HG03432 (cell line): ENCODE measurements at regions not wholly inside any gene's neighbourhood (a gene's known extent, or its start where the extent isn't known, plus 50 kb on each side); places are given as distances from the start of the nearest gene placed in this dataset.
"Not testable (repeated sequence)": the region's sequence is repeated elsewhere in the genome, so short reads cannot be mapped to it uniquely, and the experiment has no call there.

ENCODE experiments used
- ATAC-seq: cut with Tn5 transposase; IDR thresholded peaks from one replicate; pipeline ENCODE4 v1.9.1; 2021; ENCODE audit warnings: mild to moderate bottlenecking, moderate library complexity; ENCODE audit not compliant: unreplicated experiment

- ATAC-seq: no peak
Observed at GRCh38 chr3:124354150-124354549, 362.2 kb upstream of the ROPN1 start.

DNA sequence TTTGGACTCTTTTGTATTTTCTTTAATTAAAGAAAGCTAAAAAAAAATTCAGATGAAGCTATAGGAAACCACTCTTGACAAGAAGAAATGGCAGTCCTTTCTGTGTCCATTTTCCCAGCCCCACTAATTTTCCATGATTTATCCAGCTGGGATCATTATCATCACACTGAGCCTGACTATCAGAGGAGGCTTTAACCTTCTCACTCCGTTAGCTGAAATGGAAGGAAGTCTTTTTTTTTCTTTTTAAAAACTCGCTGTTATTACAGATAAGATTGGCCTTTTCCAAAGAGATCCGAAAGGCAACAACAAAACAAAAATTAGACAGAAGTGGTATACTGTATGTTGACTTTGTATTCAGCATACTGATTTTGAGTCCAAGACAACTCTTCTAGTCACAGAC is 366.2 kb upstream of the ROPN1 start:
- ATAC-seq: no peak

DNA sequence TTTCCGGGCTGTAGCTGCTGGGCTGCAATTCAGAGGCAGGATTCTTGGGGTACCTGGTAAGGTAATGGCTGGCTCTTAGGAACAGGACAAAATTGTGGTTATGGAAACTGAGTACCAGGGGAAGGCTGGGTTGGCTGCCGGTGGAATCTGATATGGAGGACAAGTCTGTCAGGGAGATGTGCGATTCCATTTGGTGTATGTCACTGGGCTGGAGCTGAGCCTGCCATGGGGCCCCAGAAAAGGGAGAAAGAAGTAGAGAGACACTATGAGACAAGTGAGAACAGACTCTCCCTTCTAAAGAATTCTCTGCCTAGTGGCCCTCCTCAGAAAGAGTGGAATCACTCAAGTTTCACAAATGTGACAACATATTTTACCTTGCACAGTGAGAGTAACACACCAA is 368.2 kb upstream of the ROPN1 start:
- no peak for ATAC-seq

DNA sequence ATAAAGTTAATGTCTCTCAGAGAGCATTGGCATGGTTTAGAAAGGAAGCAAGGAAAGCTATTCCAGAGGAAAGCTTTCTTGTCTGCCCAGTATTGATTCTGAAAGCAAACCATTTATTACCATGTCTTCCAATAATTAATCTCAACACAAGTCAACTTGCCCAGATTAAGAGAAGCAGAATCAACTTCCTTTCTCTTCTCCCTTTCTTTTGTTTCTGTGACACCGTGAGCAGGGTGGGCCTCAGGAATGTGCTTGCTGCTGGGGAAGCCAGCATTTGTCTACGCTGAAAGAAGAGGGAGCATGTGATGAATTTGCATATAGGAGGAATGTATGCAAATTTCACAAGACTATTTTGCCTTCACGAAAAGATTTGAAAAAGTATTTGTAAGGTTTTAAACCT is 368.6 kb upstream of the ROPN1 start:
- ATAC-seq: no peak

DNA sequence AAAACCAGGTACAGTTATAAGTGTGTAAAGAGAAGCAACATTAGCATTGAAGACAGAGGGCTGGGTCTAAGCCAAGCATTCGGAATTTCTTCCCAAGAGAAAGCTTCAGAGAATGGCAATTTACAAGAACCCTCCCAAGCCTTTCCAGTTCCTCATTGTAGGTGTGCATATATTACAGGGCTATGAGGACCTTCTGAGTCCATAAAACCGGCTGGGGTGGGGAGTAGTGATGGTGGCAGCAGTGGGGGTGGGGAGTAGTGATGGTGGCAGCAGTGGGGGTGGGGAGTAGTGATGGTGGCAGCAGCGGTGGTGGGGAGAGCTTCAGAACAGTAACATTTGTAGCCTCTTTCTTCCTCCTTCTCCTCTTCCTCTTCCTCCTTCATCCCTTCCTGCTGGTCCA is 368.7 kb upstream of the UMPS start:
- no peak for ATAC-seq

GRCh38 chr3:124362455-124362854 is 367.8 kb upstream of the UMPS start:
- no peak for ATAC-seq

- ATAC-seq: no peak
Observed at GRCh38 chr3:124363476-124363875, 366.8 kb upstream of the UMPS start.

GRCh38 chr3:124364317-124365020 is 365.8 kb upstream of the UMPS start:
- no peak for ATAC-seq

GRCh38 chr3:124366655-124367054 is 363.6 kb upstream of the UMPS start:
- ATAC-seq: not testable (repeated sequence)

DNA sequence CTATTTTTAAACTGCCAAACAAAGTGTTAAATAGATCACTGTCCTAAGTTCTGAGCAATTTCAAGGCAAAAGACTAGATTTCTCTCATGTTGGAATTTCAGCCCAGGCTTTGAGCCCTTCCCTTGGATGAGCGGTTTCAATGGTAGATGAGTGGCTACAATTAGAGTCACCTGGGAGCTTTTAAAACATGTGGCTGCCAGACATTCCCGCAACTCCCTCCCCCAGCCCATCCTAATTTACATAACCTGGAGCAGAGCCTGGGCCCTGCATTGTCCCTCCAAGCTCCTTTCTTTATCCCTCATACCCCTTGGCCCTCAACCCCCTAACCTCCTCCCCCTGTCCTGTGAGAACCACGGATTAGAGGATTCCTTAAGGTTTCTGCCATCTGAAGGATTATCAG is 357.5 kb upstream of the UMPS start:
- no peak for ATAC-seq

DNA sequence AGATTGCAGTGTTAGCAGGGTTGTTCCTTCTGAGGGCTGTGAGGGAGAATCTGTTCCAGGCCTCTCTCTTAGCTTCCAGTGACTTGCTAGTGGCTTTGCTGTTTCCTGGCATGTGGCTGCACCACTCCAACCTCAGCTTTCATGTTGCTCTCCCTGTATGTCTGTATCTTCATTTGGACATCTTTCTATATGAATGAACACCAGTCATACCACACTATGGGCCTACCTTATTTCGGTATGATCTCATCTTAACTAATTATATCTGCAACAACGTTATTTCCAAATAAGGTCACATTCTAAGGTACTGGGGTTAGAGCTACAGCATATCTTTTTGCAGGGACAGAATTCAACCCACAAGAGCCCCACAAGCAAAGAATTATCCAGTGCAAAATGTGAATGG is 356.7 kb upstream of the UMPS start:
- ATAC-seq: peak; percentile 68

- ATAC-seq: no peak
Observed at GRCh38 chr3:124374583-124374982, 355.7 kb upstream of the UMPS start.

DNA sequence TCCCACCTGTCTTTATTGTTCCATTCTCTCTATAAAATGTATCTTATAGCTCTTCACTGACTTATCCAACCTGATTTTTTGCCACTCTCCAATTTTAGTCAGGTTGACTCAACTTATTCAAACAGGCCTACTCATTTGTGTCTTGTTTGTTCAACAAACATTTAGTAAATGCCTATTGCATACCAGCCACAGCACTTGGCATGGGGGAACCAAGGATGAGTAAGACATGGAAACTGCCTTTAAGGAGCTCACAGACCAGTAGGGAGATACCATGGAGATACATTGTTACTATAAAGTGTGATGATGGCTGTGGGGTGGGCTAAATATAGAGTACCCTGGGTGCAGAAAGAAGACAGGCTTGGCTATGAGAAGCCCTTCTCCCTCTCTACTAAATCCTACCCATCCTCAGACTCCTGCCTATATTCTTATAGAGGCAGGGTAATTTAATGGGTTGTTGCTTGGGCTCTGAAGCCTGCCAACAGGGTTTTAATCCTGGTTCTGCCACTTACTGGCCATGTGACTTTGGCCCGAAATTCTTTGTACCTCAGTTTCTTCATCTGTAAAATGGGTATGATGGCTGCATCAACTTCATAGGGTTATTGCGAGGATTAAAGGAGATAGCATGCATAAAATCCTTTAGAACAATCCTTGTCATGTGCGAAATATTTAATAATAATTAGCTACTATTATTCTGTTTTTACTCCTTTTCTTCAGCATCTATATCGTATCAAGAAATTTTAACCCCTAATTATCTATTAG is 348.5 kb upstream of the UMPS start:
- no peak for ATAC-seq

DNA sequence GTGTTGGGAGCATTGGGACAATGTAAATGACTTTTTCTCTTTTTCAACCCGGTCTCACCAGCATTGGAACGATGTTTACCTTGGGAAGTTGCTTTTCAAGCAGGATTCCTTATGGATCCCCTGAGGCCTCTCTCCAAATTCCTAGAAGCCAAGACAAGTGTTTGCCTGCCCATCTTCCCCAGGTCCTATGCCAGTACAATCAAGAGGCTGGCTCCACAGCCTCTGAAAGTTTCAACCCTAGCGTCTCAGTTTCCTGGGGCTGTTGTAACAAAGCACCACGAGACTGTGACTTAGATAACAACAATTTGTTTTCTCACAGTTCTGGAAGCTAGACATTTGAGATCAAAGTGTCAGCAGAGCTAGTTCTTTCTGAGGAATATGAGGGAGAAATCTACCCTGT is 347.2 kb upstream of the UMPS start:
- no peak for ATAC-seq

DNA sequence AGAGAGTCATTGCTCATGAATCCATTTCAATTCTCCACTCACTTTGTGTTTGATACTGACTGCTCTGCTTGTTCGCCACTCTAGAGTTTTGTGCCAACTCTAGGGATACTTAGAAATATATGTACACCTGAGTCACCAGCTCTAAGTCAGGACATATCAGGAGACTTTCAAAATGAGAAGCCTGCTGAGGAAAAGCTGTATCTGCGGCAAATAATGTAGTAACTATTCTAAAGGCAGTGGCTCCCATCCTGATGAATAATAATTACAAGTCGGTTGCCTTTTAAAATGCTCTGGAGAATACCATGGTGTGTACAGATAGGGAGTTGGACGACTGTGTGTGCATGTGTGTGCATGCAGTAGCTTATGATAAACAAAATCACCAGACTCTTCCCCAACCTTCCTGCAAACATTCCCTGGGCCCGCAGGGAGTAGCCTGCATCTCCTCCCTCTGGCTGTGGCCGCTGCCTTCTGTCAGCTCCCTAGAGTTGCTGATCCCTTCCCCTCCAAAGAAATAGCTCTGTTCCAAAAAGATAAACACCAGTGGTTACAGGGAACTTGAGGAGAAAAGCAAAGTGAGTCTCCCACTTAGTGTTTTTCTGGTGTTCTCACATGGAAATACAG is 346.3 kb upstream of the UMPS start:
- no peak for ATAC-seq

DNA sequence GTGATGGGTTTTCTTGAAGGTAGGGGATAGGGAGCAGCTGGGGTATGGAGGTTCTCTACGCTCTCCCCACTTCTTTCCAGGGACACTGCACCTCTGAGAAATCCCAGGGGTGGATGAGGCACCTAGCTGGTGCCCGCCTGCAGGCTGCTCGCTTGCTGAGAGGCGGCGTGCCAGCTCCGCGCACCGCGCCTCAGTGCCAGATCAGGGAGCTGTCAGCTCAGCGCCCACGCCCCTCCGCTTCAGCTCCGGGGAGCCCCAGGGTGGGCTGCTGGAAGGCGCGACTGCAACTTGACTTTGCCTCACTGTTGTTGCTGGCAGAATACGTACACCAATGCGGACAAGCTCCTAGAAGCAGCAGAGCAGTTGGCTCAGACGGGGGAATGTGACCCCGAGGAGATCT is 345.7 kb upstream of the UMPS start:
- no peak for ATAC-seq

GRCh38 chr3:124385996-124386395 is 344.3 kb upstream of the UMPS start:
- no peak for ATAC-seq

DNA sequence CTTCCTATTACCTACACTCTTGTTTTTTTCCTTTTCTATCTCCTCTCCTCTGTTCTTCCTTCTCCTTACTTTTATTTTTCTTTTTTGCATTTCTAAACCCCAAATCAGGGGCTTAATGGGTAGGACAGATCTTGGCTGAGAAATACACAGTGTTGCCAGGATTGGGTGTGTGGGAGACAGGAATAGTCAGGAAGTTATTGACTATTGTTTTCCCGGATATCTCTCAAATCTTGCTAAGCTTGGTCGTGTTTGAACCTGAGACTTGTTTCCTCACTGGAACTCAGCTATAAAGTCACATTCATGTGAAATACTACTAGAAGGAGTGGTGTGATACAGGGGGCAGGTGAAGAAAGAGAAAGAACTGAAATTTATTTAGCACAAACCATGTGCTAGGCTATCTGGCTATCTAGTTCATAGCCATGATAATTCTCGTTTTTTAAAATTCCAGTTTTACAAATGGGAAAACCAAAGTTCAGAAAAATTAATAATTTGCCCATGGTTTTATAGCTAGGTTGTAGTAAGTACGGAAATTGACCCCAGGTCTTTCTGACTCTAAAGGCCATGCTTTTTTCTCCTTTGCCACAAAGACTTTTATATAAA is 343.2 kb upstream of the UMPS start:
- ATAC-seq: no peak

DNA sequence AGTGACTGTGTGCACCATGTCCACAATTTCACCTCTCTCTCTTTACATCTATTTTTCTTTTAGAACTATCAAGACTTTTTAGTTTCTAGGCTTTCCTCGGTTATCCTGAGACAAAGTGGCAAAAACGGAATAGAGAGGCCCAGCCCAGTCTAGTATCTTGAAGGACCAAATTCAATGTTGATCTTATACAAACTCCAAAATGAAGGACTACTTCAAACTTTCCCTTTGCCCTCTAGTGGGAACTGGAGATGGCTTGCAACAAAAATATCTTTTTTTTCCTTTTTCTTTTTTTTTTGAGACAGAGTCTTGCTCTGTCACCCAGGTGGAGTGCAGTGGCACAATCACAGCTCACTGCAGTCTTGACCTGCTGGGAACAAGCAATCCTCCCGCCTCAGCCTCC is 338.5 kb upstream of the UMPS start:
- ATAC-seq: no peak

DNA sequence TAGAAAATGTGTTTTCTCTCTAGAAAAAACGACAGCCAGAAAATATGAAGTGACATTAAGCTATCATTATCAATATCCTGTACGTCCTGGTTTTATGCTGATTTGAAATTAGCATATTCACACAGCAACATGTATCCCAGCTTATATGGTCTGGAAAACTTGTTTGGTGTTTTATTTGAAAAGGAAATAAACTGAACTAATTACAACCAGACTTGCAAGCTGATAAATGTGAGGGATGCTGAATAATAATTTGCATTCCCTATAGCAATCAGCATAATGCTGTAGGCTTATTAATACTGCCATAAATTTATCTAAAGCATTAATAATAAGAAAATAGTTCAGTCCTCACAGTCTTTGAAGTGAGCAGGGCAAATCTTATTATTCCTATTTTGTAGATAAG is 336.9 kb upstream of the UMPS start:
- no peak for ATAC-seq

DNA sequence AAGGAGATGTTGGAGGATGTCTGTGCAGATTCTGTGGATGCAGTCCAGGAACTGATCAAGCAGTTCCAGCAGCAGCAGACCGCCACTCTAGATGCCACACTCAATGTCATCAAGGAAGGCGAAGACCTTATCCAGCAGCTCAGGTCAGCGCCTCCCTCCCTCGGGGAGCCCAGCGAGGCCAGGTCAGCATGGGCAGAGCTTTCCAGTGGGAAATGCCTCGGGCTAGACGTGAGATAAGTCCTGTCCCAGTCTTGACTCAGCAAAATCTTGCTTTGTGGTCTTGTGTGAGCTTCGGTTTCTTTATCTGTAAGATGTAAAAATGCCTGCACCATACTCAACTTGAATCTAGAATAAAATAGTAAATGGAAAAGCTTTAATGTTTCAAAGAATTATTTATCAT is 335.1 kb upstream of the UMPS start:
- no peak for ATAC-seq
